PC-3 (cell line): ENCODE measurements at regions not wholly inside any gene's neighbourhood (a gene's known extent, or its start where the extent isn't known, plus 50 kb on each side); places are given as distances from the start of the nearest gene placed in this dataset.

Experiments
- ATAC-seq: fragments of 200-7000 bp; cut with Tn5 transposase; 2 replicates; pipeline ENCODE4 v1.9.1; 2020; ENCODE audit warnings: mild to moderate bottlenecking, moderate library complexity
- BruUV-seq: library from RNA; stranded (reverse); fragments of 400-500 nt; replicated peaks from 2 replicates; lab custom pipeline; 2021; lab: Mats Ljungman, UMichigan
- CTCF ChIA-PET: fragments of 300-600 bp; sonication (Branson Sonifier 250); formaldehyde crosslinking; loops from one replicate; lab custom pipeline; 2022; ENCODE audit warnings: antibody characterized with exemption; lab: Charles Lee
- POLR2A ChIA-PET: fragments of 300-600 bp; sonication (Branson Sonifier 250); formaldehyde crosslinking; loops from one replicate; lab custom pipeline; 2022; ENCODE audit warnings: antibody characterized with exemption; ENCODE audit not compliant: unreplicated experiment; lab: Charles Lee
- DNase-seq: peaks from one replicate; pipeline ENCODE4 v3.0.0-alpha.2; 2015
- H2AFZ ChIP-seq: fragments of 300-600 bp; sonication (generic); 2 replicates; pipeline ENCODE4 v1.6.0; 2016; ENCODE audit warnings: antibody characterized with exemption, low read length
- H3F3A ChIP-seq: fragments of 300-600 bp; sonication (generic); one replicate; pipeline ENCODE4 v1.6.0; 2017; ENCODE audit warnings: antibody characterized with exemption, low read length, control low read depth, mild to moderate bottlenecking; ENCODE audit not compliant: unreplicated experiment
- H3K27ac ChIP-seq: fragments of 300-600 bp; sonication (generic); 2 replicates; pipeline ENCODE4 v1.5.1; 2016; ENCODE audit warnings: mild to moderate bottlenecking, low read length
- H3K27me3 ChIP-seq: fragments of 300-600 bp; sonication (generic); 2 replicates; pipeline ENCODE4 v1.6.1; 2016; ENCODE audit warnings: low read length, mixed read lengths
- H3K36me3 ChIP-seq: fragments of 300-600 bp; sonication (generic); 2 replicates; pipeline ENCODE4 v1.6.1; 2016; ENCODE audit warnings: low read depth, mixed run types, low read length, mixed read lengths
- H3K4me1 ChIP-seq: fragments of 300-600 bp; sonication (generic); 2 replicates; pipeline ENCODE4 v1.5.1; 2016; ENCODE audit warnings: low read length; ENCODE audit not compliant: insufficient read depth
- H3K4me2 ChIP-seq: fragments of 300-600 bp; sonication (generic); 2 replicates; pipeline ENCODE4 v1.6.0; 2016; ENCODE audit warnings: low read length
- H3K4me3 ChIP-seq: fragments of 300-600 bp; sonication (generic); 2 replicates; pipeline ENCODE4 v1.5.1; 2016; ENCODE audit warnings: mild to moderate bottlenecking, low read length, mixed read lengths
- H3K79me2 ChIP-seq: fragments of 300-600 bp; sonication (generic); 2 replicates; pipeline ENCODE4 v1.6.1; 2017; ENCODE audit warnings: low read length, mixed read lengths
- H3K9ac ChIP-seq: fragments of 300-600 bp; sonication (generic); 2 replicates; pipeline ENCODE4 v1.6.0; 2016; ENCODE audit warnings: mild to moderate bottlenecking, low read length
- H3K9me2 ChIP-seq: fragments of 300-600 bp; sonication (generic); replicated peaks from 2 replicates; pipeline ENCODE4 v1.6.1; 2016; ENCODE audit warnings: mixed run types, low read length, mixed read lengths
- H3K9me3 ChIP-seq: fragments of 300-600 bp; sonication (generic); 2 replicates; pipeline ENCODE4 v1.6.1; 2016; ENCODE audit warnings: low read length, mixed read lengths
- H4K20me1 ChIP-seq: fragments of 300-600 bp; sonication (generic); 2 replicates; pipeline ENCODE4 v1.6.1; 2016; ENCODE audit warnings: low read length, mixed read lengths
- EZH2 ChIP-seq: fragments of 300-600 bp; sonication (generic); IDR thresholded peaks from one replicate; pipeline ENCODE4 v1.6.1; 2017; ENCODE audit warnings: antibody characterized with exemption, mild to moderate bottlenecking, low read length; ENCODE audit not compliant: unreplicated experiment
- EZH2phosphoT487 ChIP-seq: fragments of 300-600 bp; sonication (generic); IDR thresholded peaks from 2 replicates; pipeline ENCODE4 v1.6.1; 2018; ENCODE audit warnings: mild to moderate bottlenecking, antibody characterized with exemption, low read length, borderline replicate concordance
- intact Hi-C: fragments of 100-400 bp; cut with micrococcal nuclease; formaldehyde crosslinking; loops from 2 replicates; pipeline ENCODE4 v1.9.0; 2023
- TF ChIP-seq, protein P1 (sequence below): fragments of 300-600 bp; sonication (generic); conservative IDR thresholded peaks from 2 replicates; pipeline ENCODE4 v1.5.1; 2017; ENCODE audit warnings: antibody characterized with exemption, low read depth, mild to moderate bottlenecking, low read length

DNA sequence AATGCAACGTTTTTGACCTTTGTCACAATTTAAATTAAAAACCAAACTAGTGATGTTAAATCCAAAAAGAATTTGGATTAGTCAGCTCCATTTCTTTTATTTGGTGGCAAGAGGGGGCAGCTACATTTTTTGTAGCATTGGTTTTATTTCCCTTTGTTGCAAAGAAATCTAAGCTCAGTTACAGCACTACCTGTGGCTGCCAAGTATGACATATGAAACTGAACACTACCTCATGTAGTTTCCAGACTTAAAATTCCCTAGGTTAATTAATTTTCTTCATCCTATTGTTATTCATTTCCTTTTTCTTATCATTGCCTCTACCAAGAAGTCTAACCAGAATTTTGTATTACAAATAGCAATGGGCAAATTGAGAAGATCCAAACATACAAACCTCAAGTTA is 393.5 kb downstream of the BRINP1 start:
- ChIA-PET CTCF (no interaction called here), POLR2A (no interaction called here)
- Histone ChIP-seq H3K27me3 (no peaks in the 10 kb centered on the region), H4K20me1 (no peaks in the 10 kb centered on the region), H3K79me2 (no peaks in the 10 kb centered on the region), H3K4me2 (no peak overlapping the region), H3K4me1 (no peaks in the 10 kb centered on the region), H3K9me2 (no peaks in the 10 kb centered on the region), H3K4me3 (no peak overlapping the region), H3K36me3 (no peaks in the 10 kb centered on the region), H3K27ac (no peak overlapping the region), H3K9me3 (no peaks in the 10 kb centered on the region), H3K9ac (no peak overlapping the region), H3F3A (no peaks in the 10 kb centered on the region), H2AFZ (no peak overlapping the region)
- ATAC-seq, result no peak
- BruUV-seq, result no TSS peak
- DNase-seq, result no peak
- no peak for TF ChIP-seq EZH2
- TF ChIP-seq, protein P1, sequence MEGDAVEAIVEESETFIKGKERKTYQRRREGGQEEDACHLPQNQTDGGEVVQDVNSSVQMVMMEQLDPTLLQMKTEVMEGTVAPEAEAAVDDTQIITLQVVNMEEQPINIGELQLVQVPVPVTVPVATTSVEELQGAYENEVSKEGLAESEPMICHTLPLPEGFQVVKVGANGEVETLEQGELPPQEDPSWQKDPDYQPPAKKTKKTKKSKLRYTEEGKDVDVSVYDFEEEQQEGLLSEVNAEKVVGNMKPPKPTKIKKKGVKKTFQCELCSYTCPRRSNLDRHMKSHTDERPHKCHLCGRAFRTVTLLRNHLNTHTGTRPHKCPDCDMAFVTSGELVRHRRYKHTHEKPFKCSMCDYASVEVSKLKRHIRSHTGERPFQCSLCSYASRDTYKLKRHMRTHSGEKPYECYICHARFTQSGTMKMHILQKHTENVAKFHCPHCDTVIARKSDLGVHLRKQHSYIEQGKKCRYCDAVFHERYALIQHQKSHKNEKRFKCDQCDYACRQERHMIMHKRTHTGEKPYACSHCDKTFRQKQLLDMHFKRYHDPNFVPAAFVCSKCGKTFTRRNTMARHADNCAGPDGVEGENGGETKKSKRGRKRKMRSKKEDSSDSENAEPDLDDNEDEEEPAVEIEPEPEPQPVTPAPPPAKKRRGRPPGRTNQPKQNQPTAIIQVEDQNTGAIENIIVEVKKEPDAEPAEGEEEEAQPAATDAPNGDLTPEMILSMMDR, result no peak
- TF ChIP-seq EZH2phosphoT487, result no peak
- intact Hi-C loops, result no loop called here

DNA sequence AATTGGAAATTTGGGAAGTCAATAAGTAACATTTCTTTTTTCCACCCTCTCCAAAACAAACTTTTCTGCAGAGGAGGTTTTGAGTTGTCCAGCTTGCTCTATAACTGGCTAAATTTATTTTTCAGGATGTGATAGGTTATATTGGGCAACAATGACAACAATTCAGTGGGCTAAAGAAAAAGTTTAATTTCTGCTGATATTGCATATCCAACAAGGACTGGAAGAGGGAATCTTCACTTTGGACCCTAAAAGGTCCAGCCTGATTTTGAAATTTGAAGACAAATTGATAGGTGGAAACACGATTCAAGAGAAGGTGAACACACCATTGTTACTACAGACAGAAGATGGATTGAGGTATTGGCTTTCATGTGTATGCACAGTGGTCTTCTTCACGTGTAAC is 393.1 kb downstream of the BRINP1 start:
- TF ChIP-seq EZH2, result no peak
- TF ChIP-seq EZH2phosphoT487, result no peak
- TF ChIP-seq, protein P1, result no peak
- H3K9ac ChIP-seq, result no peak overlapping the region
- CTCF ChIA-PET, result no interaction called here

DNA sequence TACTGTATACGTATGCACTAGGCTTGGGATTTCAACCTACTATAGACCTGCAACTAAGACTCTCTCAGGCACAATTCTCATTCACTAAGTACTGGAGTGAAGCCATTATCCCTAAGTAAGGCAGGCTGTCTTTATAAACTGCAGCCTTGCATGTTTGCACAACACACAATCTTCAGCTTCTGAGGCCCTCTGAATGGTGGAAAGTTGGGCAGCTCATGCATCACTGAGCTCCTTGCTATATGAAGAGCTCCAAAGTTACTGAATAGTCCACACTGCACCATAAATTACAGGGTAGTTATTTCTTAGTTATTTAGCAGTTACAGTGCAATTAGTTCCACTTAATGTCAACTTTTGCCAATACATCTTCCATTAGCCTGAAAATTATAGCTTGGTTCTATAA is 384.6 kb downstream of the BRINP1 start:
- Histone ChIP-seq H3K4me3 (no peak overlapping the region), H2AFZ (no peak overlapping the region), H3K9me3 (no peaks in the 10 kb centered on the region), H3K27ac (no peak overlapping the region), H3K79me2 (no peaks in the 10 kb centered on the region), H3K27me3 (no peaks in the 10 kb centered on the region), H3K9me2 (no peaks in the 10 kb centered on the region), H3K4me2 (no peak overlapping the region), H3K36me3 (no peaks in the 10 kb centered on the region), H3K9ac (no peak overlapping the region), H4K20me1 (no peaks in the 10 kb centered on the region), H3K4me1 (no peaks in the 10 kb centered on the region), H3F3A (no peaks in the 10 kb centered on the region)
- DNase-seq, result no peak
- no peak for ATAC-seq
- no TSS peak for BruUV-seq
- ChIA-PET CTCF (no interaction called here), POLR2A (no interaction called here)
- TF ChIP-seq, protein P1, result no peak
- no peak for TF ChIP-seq EZH2phosphoT487
- no peak for TF ChIP-seq EZH2
- intact Hi-C loops, result no loop called here

More for the DNA sequence above, 393.1 kb downstream of the BRINP1 start:
- POLR2A ChIA-PET, result no interaction called here
- H3K36me3 ChIP-seq, result no peaks in the 10 kb centered on the region
- intact Hi-C loops, result no loop called here
- ATAC-seq, result no peak
- H3K4me2 ChIP-seq, result no peak overlapping the region
- H3F3A ChIP-seq, result no peaks in the 10 kb centered on the region
- H3K9me3 ChIP-seq, result no peaks in the 10 kb centered on the region
- BruUV-seq, result no TSS peak
- H3K4me3 ChIP-seq, result no peak overlapping the region
- no peak for DNase-seq
- no peak overlapping the region for H2AFZ ChIP-seq
- H3K4me1 ChIP-seq, result no peaks in the 10 kb centered on the region
- no peaks in the 10 kb centered on the region for H3K79me2 ChIP-seq
- no peaks in the 10 kb centered on the region for H3K27me3 ChIP-seq
- no peaks in the 10 kb centered on the region for H3K9me2 ChIP-seq
- no peak overlapping the region for H3K27ac ChIP-seq
- no peaks in the 10 kb centered on the region for H4K20me1 ChIP-seq
